ENCODE measurements at regions not wholly inside any gene's neighbourhood (a gene's known extent, or its start where the extent isn't known, plus 50 kb on each side); places are given as distances from the start of the nearest gene placed in this dataset.

DNA sequence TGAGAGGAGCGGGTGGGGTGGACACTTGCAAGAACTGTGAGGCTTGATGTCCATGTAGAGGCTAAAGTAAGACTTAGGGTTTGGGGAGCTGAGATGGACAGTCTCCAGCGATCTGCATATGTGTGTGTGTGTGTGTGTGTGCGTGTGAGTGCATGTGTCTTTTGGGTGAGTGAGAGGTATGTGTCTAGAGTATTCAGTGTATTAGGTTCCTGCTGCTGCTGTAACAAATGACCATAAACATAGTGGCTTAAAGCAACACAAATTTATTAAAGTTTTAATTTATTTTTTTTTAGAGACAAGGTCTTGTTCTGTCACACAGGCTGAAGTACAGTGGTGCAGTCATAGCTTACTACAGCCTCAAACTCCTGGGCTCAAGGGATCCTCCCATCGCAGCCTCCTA lies 155.4 kb upstream of the SPRED2 start:
- WGBS (ENCODE audit: low lambda C conversion rate): 82% methylated on average over 4 of the region's 4 CpGs
- ChIA-PET POLR2A (no interaction called here), CTCF (no interaction called here)

GRCh38 chr2:65586516-65586915 lies 154.1 kb upstream of the SPRED2 start:
- whole genome bisulfite sequencing (ENCODE audit: low lambda C conversion rate): 90% methylated on average over 4 of the region's 4 CpGs
- H3K4me2 ChIP-seq: no peak overlapping the region
- no peak overlapping the region for H3K4me3 ChIP-seq (ENCODE audit: low read depth in 2 of 2, low read length in 1 of 2)
- ChIA-PET POLR2A (no interaction called here), CTCF (interaction anchor here (1.0 kb wide), 1 partner anchor 54 kb away, joined by 3 read pairs; no protein-coding TSS in a partner anchor)
- no peaks in the 10 kb centered on the region for H4K20me1 ChIP-seq (ENCODE audit: insufficient read depth)
- no peak overlapping the region for H3K9ac ChIP-seq
- H3K9me2 ChIP-seq: no peaks in the 10 kb centered on the region
- H3K9me3 ChIP-seq: no peaks in the 10 kb centered on the region
- TF ChIP-seq, protein P1, sequence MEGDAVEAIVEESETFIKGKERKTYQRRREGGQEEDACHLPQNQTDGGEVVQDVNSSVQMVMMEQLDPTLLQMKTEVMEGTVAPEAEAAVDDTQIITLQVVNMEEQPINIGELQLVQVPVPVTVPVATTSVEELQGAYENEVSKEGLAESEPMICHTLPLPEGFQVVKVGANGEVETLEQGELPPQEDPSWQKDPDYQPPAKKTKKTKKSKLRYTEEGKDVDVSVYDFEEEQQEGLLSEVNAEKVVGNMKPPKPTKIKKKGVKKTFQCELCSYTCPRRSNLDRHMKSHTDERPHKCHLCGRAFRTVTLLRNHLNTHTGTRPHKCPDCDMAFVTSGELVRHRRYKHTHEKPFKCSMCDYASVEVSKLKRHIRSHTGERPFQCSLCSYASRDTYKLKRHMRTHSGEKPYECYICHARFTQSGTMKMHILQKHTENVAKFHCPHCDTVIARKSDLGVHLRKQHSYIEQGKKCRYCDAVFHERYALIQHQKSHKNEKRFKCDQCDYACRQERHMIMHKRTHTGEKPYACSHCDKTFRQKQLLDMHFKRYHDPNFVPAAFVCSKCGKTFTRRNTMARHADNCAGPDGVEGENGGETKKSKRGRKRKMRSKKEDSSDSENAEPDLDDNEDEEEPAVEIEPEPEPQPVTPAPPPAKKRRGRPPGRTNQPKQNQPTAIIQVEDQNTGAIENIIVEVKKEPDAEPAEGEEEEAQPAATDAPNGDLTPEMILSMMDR (IDR thresholded peaks at IDR 0.05): no peak
- no peak for TF ChIP-seq MEF2A (IDR thresholded peaks at IDR 0.05; ENCODE audit: borderline replicate concordance, low read depth)
- no peak for TF ChIP-seq GATA2 (CRISPR knock-in tag; IDR thresholded peaks at IDR 0.05)
- TF ChIP-seq GABPA (IDR thresholded peaks at IDR 0.05; ENCODE audit: low read depth): no peak
- TF ChIP-seq, protein P2, sequence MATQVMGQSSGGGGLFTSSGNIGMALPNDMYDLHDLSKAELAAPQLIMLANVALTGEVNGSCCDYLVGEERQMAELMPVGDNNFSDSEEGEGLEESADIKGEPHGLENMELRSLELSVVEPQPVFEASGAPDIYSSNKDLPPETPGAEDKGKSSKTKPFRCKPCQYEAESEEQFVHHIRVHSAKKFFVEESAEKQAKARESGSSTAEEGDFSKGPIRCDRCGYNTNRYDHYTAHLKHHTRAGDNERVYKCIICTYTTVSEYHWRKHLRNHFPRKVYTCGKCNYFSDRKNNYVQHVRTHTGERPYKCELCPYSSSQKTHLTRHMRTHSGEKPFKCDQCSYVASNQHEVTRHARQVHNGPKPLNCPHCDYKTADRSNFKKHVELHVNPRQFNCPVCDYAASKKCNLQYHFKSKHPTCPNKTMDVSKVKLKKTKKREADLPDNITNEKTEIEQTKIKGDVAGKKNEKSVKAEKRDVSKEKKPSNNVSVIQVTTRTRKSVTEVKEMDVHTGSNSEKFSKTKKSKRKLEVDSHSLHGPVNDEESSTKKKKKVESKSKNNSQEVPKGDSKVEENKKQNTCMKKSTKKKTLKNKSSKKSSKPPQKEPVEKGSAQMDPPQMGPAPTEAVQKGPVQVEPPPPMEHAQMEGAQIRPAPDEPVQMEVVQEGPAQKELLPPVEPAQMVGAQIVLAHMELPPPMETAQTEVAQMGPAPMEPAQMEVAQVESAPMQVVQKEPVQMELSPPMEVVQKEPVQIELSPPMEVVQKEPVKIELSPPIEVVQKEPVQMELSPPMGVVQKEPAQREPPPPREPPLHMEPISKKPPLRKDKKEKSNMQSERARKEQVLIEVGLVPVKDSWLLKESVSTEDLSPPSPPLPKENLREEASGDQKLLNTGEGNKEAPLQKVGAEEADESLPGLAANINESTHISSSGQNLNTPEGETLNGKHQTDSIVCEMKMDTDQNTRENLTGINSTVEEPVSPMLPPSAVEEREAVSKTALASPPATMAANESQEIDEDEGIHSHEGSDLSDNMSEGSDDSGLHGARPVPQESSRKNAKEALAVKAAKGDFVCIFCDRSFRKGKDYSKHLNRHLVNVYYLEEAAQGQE (IDR thresholded peaks at IDR 0.05; ENCODE audit: low read depth, low read length): no peak
- TF ChIP-seq ELF1 (IDR thresholded peaks at IDR 0.05): no peak
- H3K27ac ChIP-seq (ENCODE audit: low read depth in 2 of 2, low read length in 1 of 2): no peak overlapping the region
- H3K79me2 ChIP-seq (ENCODE audit: insufficient read depth): no peaks in the 10 kb centered on the region
- no peaks in the 10 kb centered on the region for H3K36me3 ChIP-seq (replicated peaks in 1 of 2; ENCODE audit: control insufficient read depth in 1 of 2, insufficient read depth in 2 of 2, low read length in 1 of 2)
- no peaks in the 10 kb centered on the region for H3K4me1 ChIP-seq (ENCODE audit: control insufficient read depth in 1 of 2, insufficient read depth in 2 of 2, low read depth in 1 of 2, low read length in 1 of 2)
- DNase-seq: no peak
- H2AFZ ChIP-seq (ENCODE audit: low read depth): no peak overlapping the region
- H3F3A ChIP-seq (replicated peaks; ENCODE audit: insufficient read depth): no peaks in the 10 kb centered on the region
- no peaks in the 10 kb centered on the region for H3K27me3 ChIP-seq (ENCODE audit: insufficient read depth)

More for the DNA sequence above, 155.4 kb upstream of the SPRED2 start:
- H3K4me3 ChIP-seq (ENCODE audit: low read depth in 2 of 2, low read length in 1 of 2): no peak overlapping the region
- no peak overlapping the region for H3K9ac ChIP-seq
- no peaks in the 10 kb centered on the region for H3K36me3 ChIP-seq (replicated peaks in 1 of 2; ENCODE audit: control insufficient read depth in 1 of 2, insufficient read depth in 2 of 2, low read length in 1 of 2)
- no peaks in the 10 kb centered on the region for H3K9me2 ChIP-seq
- H3K9me3 ChIP-seq: no peaks in the 10 kb centered on the region
- DNase-seq: no peak
- H3K4me2 ChIP-seq: no peak overlapping the region
- H3K27me3 ChIP-seq (ENCODE audit: insufficient read depth): no peaks in the 10 kb centered on the region
- H4K20me1 ChIP-seq (ENCODE audit: insufficient read depth): no peaks in the 10 kb centered on the region
- no peaks in the 10 kb centered on the region for H3K79me2 ChIP-seq (ENCODE audit: insufficient read depth)
- no peak overlapping the region for H3K27ac ChIP-seq (ENCODE audit: low read depth in 2 of 2, low read length in 1 of 2)
- no peaks in the 10 kb centered on the region for H3K4me1 ChIP-seq (ENCODE audit: control insufficient read depth in 1 of 2, insufficient read depth in 2 of 2, low read depth in 1 of 2, low read length in 1 of 2)
- TF ChIP-seq MXI1 (IDR thresholded peaks at IDR 0.05; ENCODE audit: low read depth, low read length): no peak
- no peak for TF ChIP-seq RCOR1 (IDR thresholded peaks at IDR 0.05; ENCODE audit: low read length)
- no peak for TF ChIP-seq FOSL2 (IDR thresholded peaks at IDR 0.05; ENCODE audit: borderline replicate concordance, low read depth)
- TF ChIP-seq, protein P3, sequence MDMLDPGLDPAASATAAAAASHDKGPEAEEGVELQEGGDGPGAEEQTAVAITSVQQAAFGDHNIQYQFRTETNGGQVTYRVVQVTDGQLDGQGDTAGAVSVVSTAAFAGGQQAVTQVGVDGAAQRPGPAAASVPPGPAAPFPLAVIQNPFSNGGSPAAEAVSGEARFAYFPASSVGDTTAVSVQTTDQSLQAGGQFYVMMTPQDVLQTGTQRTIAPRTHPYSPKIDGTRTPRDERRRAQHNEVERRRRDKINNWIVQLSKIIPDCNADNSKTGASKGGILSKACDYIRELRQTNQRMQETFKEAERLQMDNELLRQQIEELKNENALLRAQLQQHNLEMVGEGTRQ (IDR thresholded peaks at IDR 0.05; ENCODE audit: borderline replicate concordance, low read depth, low read length): no peak
- TF ChIP-seq, protein P1 (IDR thresholded peaks at IDR 0.05): no peak
- TF ChIP-seq, protein P4, sequence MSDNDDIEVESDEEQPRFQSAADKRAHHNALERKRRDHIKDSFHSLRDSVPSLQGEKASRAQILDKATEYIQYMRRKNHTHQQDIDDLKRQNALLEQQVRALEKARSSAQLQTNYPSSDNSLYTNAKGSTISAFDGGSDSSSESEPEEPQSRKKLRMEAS (IDR thresholded peaks at IDR 0.05; ENCODE audit: low read depth): no peak
- no peak for TF ChIP-seq SMC3 (IDR thresholded peaks at IDR 0.05; ENCODE audit: low read depth, low read length)
- H3F3A ChIP-seq (replicated peaks; ENCODE audit: insufficient read depth): no peaks in the 10 kb centered on the region
- H2AFZ ChIP-seq (ENCODE audit: low read depth): no peak overlapping the region
